NB4 (cell line): ENCODE measurements at regions not wholly inside any gene's neighbourhood (a gene's known extent, or its start where the extent isn't known, plus 50 kb on each side); places are given as distances from the start of the nearest gene placed in this dataset.

Experiments
- CTCF ChIP-seq: IDR thresholded peaks from one replicate; pipeline ENCODE4 v1.5.1; 2012; ENCODE audit warnings: low read depth, low read length
- MYC ChIP-seq: IDR thresholded peaks from 2 replicates; pipeline ENCODE4 v1.6.1; 2011; ENCODE audit warnings: low read depth, low read length

- TF ChIP-seq CTCF (no peak), MYC (no peak)
Observed at GRCh38 chr5:15373151-15373550, 126.8 kb upstream of the FBXL7 start.
